ENCODE measurements at regions not wholly inside any gene's neighbourhood (a gene's known extent, or its start where the extent isn't known, plus 50 kb on each side); places are given as distances from the start of the nearest gene placed in this dataset.

DNA sequence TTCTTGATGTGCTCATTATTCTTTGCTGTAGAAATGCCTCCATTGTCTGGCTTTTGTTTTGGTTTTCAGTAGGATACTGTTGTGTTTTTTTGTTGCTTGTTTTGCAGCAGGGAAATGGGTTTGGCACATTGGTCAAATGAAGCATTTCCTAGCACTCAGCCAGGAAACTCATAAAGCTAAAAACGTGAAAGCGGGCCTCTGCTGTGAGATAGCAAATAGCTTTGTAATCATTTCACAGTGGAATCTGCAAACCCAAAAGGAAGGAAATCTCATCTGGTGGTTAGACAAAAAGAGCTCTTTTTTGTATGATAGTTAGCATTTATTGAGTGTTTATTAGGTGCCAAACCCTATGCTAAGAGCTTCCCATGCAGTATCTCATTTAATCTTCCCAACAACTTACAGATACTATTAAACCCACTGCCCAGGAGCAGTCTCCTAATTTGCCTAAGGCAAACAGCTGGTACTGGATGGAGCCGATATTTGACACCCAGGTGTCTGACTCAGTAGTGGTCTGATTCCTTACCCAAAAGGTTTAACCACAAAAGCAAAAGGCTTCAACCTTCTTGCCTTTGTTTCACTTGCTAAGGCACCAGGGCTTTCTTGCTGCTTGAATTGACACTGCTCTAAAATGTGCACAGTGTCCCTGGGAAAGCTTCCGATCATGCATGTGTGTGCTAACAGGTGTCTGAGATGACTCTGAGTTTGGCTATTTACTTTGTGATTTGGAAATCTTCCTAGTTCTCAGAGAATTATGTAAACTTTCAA lies 527.9 kb upstream of the MDFIC2 start:
- no peak for DNase-seq

- DNase-seq = no peak
Observed at GRCh38 chr3:70833239-70833960, 521.0 kb upstream of the MDFIC2 start.

DNA sequence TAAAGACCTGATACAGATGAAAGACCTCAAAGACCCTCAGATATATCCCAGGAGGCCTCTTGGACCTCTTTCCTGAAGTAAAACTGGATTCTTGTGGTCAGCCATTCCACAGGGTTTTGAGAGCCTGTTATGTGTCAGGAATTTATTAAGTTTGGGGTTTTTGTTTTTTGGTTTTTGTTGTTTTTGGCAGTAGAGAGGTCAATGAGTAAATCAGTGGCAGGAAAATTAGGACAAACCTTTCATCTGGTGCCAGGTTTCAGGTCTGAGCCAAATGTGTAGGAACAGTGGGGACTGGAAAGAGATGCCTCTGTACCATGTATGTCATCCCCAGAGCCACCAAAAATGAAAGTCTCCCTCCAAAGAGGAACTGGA lies 520.4 kb upstream of the MDFIC2 start:
- DNase-seq = no peak

DNA sequence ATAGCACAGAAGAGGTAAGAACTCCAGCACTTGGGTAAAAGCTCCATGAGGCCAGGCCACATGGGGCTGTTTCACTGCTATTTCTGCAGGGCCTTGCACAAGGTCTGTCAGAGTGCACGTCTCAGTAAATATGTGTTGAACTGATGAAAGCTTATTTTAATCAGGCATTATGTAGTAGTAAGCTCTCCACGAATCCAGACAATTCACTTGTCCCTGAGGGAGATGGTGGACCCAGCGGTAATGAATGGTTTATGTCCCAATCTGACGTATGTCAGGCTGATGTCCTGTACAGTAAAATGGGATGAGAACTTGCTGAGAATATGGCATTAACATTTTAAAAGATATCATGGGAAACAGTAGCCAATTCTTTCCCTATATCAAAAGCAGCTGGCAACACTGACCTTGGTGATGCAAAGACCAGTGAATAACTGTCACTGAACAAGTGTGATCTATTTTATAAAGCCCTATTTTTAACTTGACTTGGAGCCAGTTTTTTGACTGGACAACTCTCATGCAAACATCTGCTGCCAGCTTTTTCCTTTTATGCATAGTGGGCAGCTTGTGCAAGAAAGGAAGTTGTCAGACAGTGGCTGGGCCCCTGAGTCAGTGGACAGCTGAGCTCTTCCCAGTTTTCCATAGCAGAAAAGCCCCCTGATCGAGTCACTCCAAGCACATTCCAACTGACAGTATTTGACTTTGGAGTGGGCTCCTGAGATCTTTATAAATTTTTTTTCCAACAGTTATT lies 519.8 kb upstream of the MDFIC2 start:
- DNase-seq = no peak

- no peak for DNase-seq
Observed at GRCh38 chr3:70829092-70829491, 516.7 kb upstream of the MDFIC2 start.

GRCh38 chr3:70824773-70825172 lies 512.3 kb upstream of the MDFIC2 start:
- DNase-seq = no peak

GRCh38 chr3:70824078-70824477 lies 511.6 kb upstream of the MDFIC2 start:
- no peak for DNase-seq

GRCh38 chr3:70823622-70824021 lies 511.2 kb upstream of the MDFIC2 start:
- no peak for DNase-seq

DNA sequence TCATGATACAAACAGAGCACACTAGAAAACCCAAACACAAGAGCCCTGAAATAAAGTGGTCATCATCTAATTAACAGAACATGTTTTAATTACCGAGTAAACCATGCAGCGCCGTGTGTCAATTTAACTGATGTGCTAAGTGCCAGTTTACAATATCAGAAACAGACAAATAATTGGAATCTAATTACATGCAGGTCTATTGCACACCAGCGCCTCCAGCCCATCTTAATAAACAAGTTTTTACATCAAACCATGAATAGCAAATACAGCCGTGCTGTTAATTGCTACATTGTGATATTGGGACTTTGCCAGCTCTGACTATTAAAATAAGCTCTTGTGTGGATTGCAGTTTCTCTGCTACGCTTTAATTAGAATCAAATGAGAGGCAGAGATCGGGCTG lies 510.2 kb upstream of the MDFIC2 start:
- peak; percentile 7 for DNase-seq

GRCh38 chr3:70821602-70822001 lies 509.2 kb upstream of the MDFIC2 start:
- no peak for DNase-seq

GRCh38 chr3:70820397-70820796 lies 508.0 kb upstream of the MDFIC2 start:
- DNase-seq = no peak

- no peak for DNase-seq
Observed at GRCh38 chr3:70818145-70818544, 505.7 kb upstream of the MDFIC2 start.

- no peak for DNase-seq
Observed at GRCh38 chr3:70816346-70816745, 503.9 kb upstream of the MDFIC2 start.

- no peak for DNase-seq
Observed at GRCh38 chr3:70815817-70816216, 503.4 kb upstream of the MDFIC2 start.

DNA sequence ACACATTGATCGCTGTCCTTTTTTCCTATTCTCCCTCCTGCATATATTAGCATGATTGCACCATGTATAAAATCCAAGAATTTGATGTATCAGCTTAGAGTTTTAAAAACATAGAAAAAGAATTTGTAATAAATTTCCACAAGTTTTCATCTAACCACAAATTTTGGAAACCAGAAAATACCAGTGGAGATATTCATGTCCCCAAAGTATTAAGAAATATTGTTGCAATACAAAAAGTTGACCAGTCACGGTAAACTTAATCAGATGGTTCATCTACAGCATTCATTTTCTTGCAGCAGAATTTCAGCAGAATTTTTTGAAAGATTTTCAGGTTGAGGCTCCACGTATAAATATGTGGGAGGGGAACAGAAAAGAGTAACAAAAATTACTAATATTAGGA lies 500.9 kb upstream of the MDFIC2 start:
- DNase-seq = no peak

- DNase-seq = no peak
Observed at GRCh38 chr3:70811880-70812279, 499.4 kb upstream of the MDFIC2 start.

GRCh38 chr3:70808881-70809280 lies 496.4 kb upstream of the MDFIC2 start:
- DNase-seq = no peak

- DNase-seq = no peak
Observed at GRCh38 chr3:70806556-70806955, 494.1 kb upstream of the MDFIC2 start.

DNA sequence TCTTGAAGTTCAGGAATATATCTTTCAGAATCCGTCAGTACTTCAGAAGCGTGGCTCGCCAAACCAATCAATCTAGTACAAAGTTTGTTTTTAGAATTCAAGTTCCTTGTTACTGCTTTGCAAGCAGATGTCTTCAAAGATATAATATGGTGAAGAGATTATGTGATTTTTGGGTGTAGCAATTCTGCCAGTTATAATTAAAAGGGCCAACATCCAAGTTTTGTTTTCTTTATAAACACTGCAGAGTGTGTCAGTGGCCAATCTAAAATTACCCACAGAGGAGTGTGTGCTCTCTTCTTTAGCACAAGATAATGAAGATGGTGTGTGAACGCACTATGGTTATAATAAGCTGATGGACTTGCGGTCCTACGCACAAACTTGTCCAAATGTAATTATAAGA lies 493.6 kb upstream of the MDFIC2 start:
- no peak for DNase-seq

DNA sequence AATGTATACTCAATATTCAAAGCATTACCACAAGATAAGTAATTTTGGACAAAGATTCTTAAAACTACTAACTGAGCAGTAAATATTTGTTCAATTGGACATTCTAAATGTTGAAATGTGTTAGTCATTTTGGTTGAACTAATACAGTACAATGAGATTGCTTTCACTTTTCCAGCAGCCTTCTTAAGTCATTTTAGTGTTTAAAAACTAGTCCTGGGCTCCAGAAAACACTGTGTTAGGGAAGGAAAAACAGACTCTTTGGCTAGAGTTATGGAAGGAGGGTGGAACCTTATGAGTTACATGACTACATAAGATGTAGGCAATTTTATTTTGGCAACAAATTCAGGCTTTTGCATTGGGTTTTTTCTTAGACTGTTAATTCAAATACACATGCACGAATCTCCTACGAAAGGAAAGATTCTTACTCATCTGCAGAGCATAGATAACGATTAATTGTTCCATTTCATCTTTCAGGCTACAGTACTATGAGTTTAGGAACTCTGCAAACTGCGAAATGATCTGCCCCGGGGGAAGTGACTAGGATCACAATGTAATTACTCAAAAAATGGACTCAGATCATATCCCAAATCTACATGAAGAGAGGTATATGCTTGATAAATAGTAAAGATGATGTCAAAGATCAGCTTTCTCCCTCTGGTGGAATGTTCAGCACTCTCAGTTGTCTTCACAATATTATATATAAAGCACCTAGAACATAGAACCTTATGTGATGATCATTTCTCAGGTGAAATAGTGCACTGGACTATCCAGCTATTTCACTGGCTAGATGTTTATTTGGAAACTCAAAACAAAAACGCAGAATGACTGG lies 492.8 kb upstream of the MDFIC2 start:
- DNase-seq = no peak

DNA sequence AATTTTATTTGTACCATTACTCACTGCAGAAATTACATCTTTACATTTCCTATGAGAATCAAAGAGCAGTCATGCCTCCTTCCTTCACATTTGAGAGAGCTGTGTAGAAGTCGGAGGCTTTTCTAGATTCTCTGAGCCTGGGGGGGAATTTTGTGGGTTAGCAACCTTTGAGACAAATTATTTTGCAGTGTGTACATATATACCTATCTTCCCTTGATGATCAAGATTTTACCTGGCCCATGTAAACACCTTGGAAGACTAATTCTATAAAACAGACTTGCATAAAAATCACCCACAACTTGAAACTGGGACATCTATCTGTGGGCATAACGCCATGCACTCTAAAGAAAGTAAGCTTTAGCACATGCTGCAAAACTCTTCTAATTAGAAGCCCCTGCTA lies 491.5 kb upstream of the MDFIC2 start:
- DNase-seq = no peak

DNA sequence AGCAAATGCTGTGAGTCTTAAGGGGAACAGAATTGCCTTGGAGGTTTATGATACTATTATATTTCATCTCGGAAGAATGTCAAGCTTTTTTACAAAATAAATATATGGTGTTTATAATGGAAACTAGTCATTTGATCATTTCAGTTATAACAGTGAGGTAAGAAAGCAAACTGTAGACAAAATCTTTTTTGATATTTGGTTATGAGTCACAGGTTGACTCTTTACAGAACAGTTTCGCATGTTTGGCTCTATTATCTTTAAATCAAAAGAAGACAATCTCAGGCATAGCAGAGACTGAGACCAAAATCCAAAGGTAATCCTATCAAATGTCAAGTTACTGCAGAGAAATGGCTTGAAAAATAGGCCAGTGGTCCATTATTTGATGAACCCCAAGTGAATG lies 490.9 kb upstream of the MDFIC2 start:
- no peak for DNase-seq

- no peak for DNase-seq
Observed at GRCh38 chr3:70800951-70801350, 488.5 kb upstream of the MDFIC2 start.

Measured in NCI-H1048 (cell line).